Anterior cingulate cortex (tissue), 58 donors: ENCODE measurements at regions not wholly inside any gene's neighbourhood (a gene's known extent, or its start where the extent isn't known, plus 50 kb on each side); places are given as distances from the start of the nearest gene placed in this dataset.
A peak's percentile ranks its signal among the peaks of the same experiment; 100 is the strongest.

ENCODE experiments used
- DNase-seq, 58 donors: peaks; one replicate each; lab custom pipeline; 2025; lab: John Stamatoyannopoulos, UW

GRCh38 chr9:26744191-26744965, 148.2 kb downstream of the CAAP1 start:
- no peak for DNase-seq

- DNase-seq, result no peak
Measured at GRCh38 chr9:26742828-26743476, 149.7 kb downstream of the CAAP1 start.

- no peak for DNase-seq
Measured at GRCh38 chr9:26735160-26735559, 157.4 kb downstream of the CAAP1 start.

GRCh38 chr9:26729187-26729586, 163.4 kb downstream of the CAAP1 start:
- no peak for DNase-seq

GRCh38 chr9:26727471-26727870, 165.1 kb downstream of the CAAP1 start:
- DNase-seq, result no peak

GRCh38 chr9:26725573-26725972, 167.0 kb downstream of the CAAP1 start:
- no peak for DNase-seq

- peak in 21 of 58 donors; percentile 0 to 31 (median 5) for DNase-seq
Measured at GRCh38 chr9:26723486-26723885, 169.1 kb downstream of the CAAP1 start.

- no peak for DNase-seq
Measured at GRCh38 chr9:26722755-26723154, 169.8 kb downstream of the CAAP1 start.

GRCh38 chr9:26710008-26710407, 182.6 kb downstream of the CAAP1 start:
- no peak for DNase-seq

- DNase-seq, result no peak
Measured at GRCh38 chr9:26706223-26706622, 186.4 kb downstream of the CAAP1 start.

- no peak for DNase-seq
Measured at GRCh38 chr9:26695298-26695622, 197.3 kb downstream of the CAAP1 start.

- DNase-seq, result no peak
Measured at GRCh38 chr9:26694381-26695297, 198.0 kb downstream of the CAAP1 start.

GRCh38 chr9:26689041-26689440, 203.6 kb downstream of the CAAP1 start:
- DNase-seq, result no peak

- DNase-seq, result no peak
Measured at GRCh38 chr9:26687421-26687820, 205.2 kb downstream of the CAAP1 start.

- DNase-seq, result no peak
Measured at GRCh38 chr9:26685818-26686217, 206.8 kb downstream of the CAAP1 start.

- no peak for DNase-seq
Measured at GRCh38 chr9:26684029-26684428, 208.6 kb downstream of the CAAP1 start.

GRCh38 chr9:26682796-26683496, 209.7 kb downstream of the CAAP1 start:
- no peak for DNase-seq

- no peak for DNase-seq
Measured at GRCh38 chr9:26682041-26682440, 210.6 kb downstream of the CAAP1 start.

GRCh38 chr9:26677965-26678706, 214.5 kb downstream of the CAAP1 start:
- DNase-seq, result no peak

- DNase-seq, result no peak
Measured at GRCh38 chr9:26675035-26675434, 217.6 kb downstream of the CAAP1 start.
